Neuronal stem cell (in vitro differentiated cells): ENCODE measurements at regions not wholly inside any gene's neighbourhood (a gene's known extent, or its start where the extent isn't known, plus 50 kb on each side); places are given as distances from the start of the nearest gene placed in this dataset.

ENCODE experiments used
- DNase-seq: peaks from one replicate; pipeline ENCODE4 v3.0.0-alpha.2; 2013; ENCODE audit warnings: low spot score
- H2AFZ ChIP-seq: one replicate; pipeline ENCODE4 v1.6.1; 2013; ENCODE audit warnings: mild to moderate bottlenecking, low read length, inconsistent platforms
- H2AK5ac ChIP-seq: 2 replicates; pipeline ENCODE4 v1.6.1; 2013; ENCODE audit warnings: low read depth, mild to moderate bottlenecking, inconsistent platforms, low read length, moderate library complexity, mixed read lengths
- H2BK120ac ChIP-seq: 2 replicates; pipeline ENCODE4 v1.6.1; 2013; ENCODE audit warnings: low read depth, mild to moderate bottlenecking, inconsistent platforms, low read length, moderate library complexity, mixed read lengths
- H2BK12ac ChIP-seq: one replicate; pipeline ENCODE4 v1.6.1; 2013; ENCODE audit warnings: low read length, inconsistent platforms
- H2BK15ac ChIP-seq: 2 replicates; pipeline ENCODE4 v1.6.1; 2013; ENCODE audit warnings: mild to moderate bottlenecking, low read length, inconsistent platforms, mixed read lengths
- H2BK5ac ChIP-seq: one replicate; pipeline ENCODE4 v1.6.1; 2013; ENCODE audit warnings: inconsistent platforms, mild to moderate bottlenecking, low read length, moderate library complexity
- H3K14ac ChIP-seq: one replicate; pipeline ENCODE4 v1.6.1; 2013; ENCODE audit warnings: low read length, inconsistent platforms
- H3K18ac ChIP-seq: 2 replicates; pipeline ENCODE4 v1.6.1; 2013; ENCODE audit warnings: low read length, inconsistent platforms
- H3K23ac ChIP-seq: 2 replicates; pipeline ENCODE4 v1.6.1; 2013; ENCODE audit warnings: low read depth, mild to moderate bottlenecking, mixed read lengths, low read length, inconsistent platforms; ENCODE audit not compliant: poor library complexity
- H3K27ac ChIP-seq: replicated peaks from 3 replicates; pipeline ENCODE4 v1.5.1; 2013; ENCODE audit warnings: low read length, inconsistent platforms
- H3K27me3 ChIP-seq, 3 experiments: 2 replicates each; pipeline ENCODE4 v1.6.1; 2013; ENCODE audit warnings: low read length in 3 of 3, mild to moderate bottlenecking in 2 of 3, inconsistent platforms in 1 of 3, low read depth in 1 of 3, mixed read lengths in 1 of 3, moderate library complexity in 1 of 3; ENCODE audit not compliant: control insufficient read depth in 3 of 3, insufficient read depth in 3 of 3
- H3K36me3 ChIP-seq, 2 donors: replicated peaks in 1 of 2; 2 replicates each; pipeline ENCODE4 v1.6.1; 2013; ENCODE audit warnings: low read length in 2 of 2; ENCODE audit not compliant: control insufficient read depth in 2 of 2, insufficient read depth in 2 of 2
- H3K4ac ChIP-seq: 2 replicates; pipeline ENCODE4 v1.6.1; 2013; ENCODE audit warnings: inconsistent platforms, mild to moderate bottlenecking, low read length, moderate library complexity
- H3K4me1 ChIP-seq, 2 donors: 1 replicate in 1 of 2; 2 replicates in 1 of 2; pipeline ENCODE4 v1.6.1; 2013; ENCODE audit warnings: low read length in 2 of 2, low read depth in 1 of 2; ENCODE audit not compliant: control insufficient read depth in 2 of 2, insufficient read depth in 1 of 2
- H3K4me2 ChIP-seq: one replicate; pipeline ENCODE4 v1.6.1; 2013; ENCODE audit warnings: mild to moderate bottlenecking, low read length, inconsistent platforms; ENCODE audit not compliant: insufficient read depth, poor library complexity, severe bottlenecking
- H3K4me3 ChIP-seq, 2 donors: 2 replicates each; pipeline ENCODE4 v1.5.1; 2013; ENCODE audit warnings: low read length in 2 of 2, mild to moderate bottlenecking in 2 of 2, inconsistent platforms in 1 of 2, moderate library complexity in 1 of 2
- H3K79me1 ChIP-seq: one replicate; pipeline ENCODE4 v1.6.1; 2013; ENCODE audit warnings: low read depth, mild to moderate bottlenecking, inconsistent platforms, low read length, moderate library complexity
- H3K9ac ChIP-seq: one replicate; pipeline ENCODE4 v1.6.1; 2013; ENCODE audit warnings: mild to moderate bottlenecking, low read depth, low read length, inconsistent platforms; ENCODE audit not compliant: poor library complexity
- H3K9me3 ChIP-seq, 2 donors: replicated peaks in 1 of 2; 2 replicates each; pipeline versions ENCODE3 to v1.6.1; 2013; ENCODE audit warnings: low read length in 2 of 2, mild to moderate bottlenecking in 2 of 2, inconsistent platforms in 1 of 2, low read depth in 1 of 2, mixed read lengths in 1 of 2, moderate library complexity in 1 of 2; ENCODE audit not compliant: control insufficient read depth in 2 of 2, insufficient read depth in 1 of 2
- H4K8ac ChIP-seq: one replicate; pipeline ENCODE4 v1.6.1; 2013; ENCODE audit warnings: low read depth, mild to moderate bottlenecking, inconsistent platforms, low read length, moderate library complexity
- H4K91ac ChIP-seq: one replicate; pipeline ENCODE4 v1.6.1; 2013; ENCODE audit warnings: low read length, low read depth, mild to moderate bottlenecking, inconsistent platforms; ENCODE audit not compliant: poor library complexity
- WGBS, 2 donors: extraction: QIAGEN DNeasy Blood & Tissue Kit; methylation state at CpG; one replicate each; pipeline ENCODE4 v1.1.7; 2013; ENCODE audit warnings: missing lambda C conversion rate in 2 of 2, mixed read lengths in 1 of 2; ENCODE audit not compliant: insufficient read length in 2 of 2, insufficient replicate concordance in 1 of 2; ENCODE audit errors: extremely low coverage in 2 of 2; 5-methylcytosine and 5-hydroxymethylcytosine counted together

DNA sequence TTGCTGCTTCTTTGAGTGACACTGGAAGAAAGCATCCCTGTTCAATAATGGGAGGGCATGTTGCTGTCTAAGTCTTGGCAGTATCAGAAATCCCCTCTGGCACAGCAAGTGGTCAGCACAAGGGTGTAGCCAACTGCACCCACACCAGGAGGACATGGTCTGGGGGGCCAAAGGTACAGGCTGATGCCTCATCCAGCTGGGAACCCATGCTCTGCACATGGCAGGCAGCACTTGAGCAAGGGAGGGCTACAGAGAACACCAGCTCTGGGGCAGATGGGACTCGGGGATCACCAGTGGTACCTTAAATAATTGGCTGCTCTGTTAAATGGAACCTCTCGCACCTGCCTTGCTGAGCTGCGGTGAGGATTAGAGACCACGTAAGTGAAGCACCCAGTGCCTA lies 265.2 kb downstream of the SYK start:
- H3K4me1 ChIP-seq, result no peaks in the 10 kb centered on the region
- no peak overlapping the region for H3K4me2 ChIP-seq
- no peaks in the 10 kb centered on the region for H3K36me3 ChIP-seq
- H3K9ac ChIP-seq, result no peak overlapping the region
- H3K4ac ChIP-seq, result no peak overlapping the region
- no peak overlapping the region for H2BK15ac ChIP-seq
- H3K79me1 ChIP-seq, result no peaks in the 10 kb centered on the region
- H4K8ac ChIP-seq, result no peak overlapping the region
- H2BK12ac ChIP-seq, result no peak overlapping the region
- H3K14ac ChIP-seq, result no peak overlapping the region
- no peak overlapping the region for H2BK5ac ChIP-seq
- H2AK5ac ChIP-seq, result no peak overlapping the region
- H2AFZ ChIP-seq, result no peak overlapping the region
- H3K23ac ChIP-seq, result no peak overlapping the region
- no peak overlapping the region for H3K18ac ChIP-seq
- H2BK120ac ChIP-seq, result no peak overlapping the region
- H3K4me3 ChIP-seq, result no peak overlapping the region
- peaks cover 0 to 3% (median 0%) of the 10 kb centered on the region in 3 experiments for H3K27me3 ChIP-seq
- no CpG with 5 or more reads among the region's 4 CpGs for WGBS, 2 donors
- H3K27ac ChIP-seq, result no peak overlapping the region
- no peak for DNase-seq
- no peak overlapping the region for H4K91ac ChIP-seq
- peaks cover 0 to 2% of the 10 kb centered on the region in 2 donors for H3K9me3 ChIP-seq

DNA sequence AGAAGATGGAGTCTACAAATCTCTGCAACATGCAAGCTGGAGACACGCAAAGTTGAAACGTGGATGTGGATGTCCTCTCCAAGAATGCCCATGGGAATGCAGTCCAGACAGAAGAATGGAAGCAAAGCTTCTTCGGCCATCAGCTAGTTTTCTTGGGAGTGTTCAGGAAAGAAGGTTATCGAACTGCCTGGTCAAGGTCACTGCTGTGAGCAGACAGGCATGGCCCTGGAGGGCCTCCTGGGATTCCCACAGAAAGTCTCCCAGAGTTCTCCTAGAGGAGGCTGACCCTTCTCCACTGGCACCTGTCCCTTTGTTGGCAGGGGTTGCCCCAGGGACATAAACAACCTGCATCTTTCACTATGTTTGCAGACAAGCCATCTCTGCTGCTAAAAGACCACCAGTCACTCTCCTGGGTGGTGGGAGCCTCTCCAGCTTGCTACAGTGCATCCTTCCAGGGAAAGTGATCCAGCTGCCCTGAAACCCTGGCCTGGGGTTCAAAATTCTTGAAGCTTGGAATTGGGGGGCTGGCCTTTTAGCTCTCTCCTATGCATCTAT lies 265.8 kb downstream of the SYK start:
- H3K18ac ChIP-seq, result no peak overlapping the region
- no peaks in the 10 kb centered on the region for H3K79me1 ChIP-seq
- H2BK12ac ChIP-seq, result no peak overlapping the region
- H3K27me3 ChIP-seq, result peaks cover 0 to 3% (median 0%) of the 10 kb centered on the region in 3 experiments
- H3K4me1 ChIP-seq, result no peaks in the 10 kb centered on the region
- no peak overlapping the region for H3K4me3 ChIP-seq
- H2BK5ac ChIP-seq, result no peak overlapping the region
- no peaks in the 10 kb centered on the region for H3K36me3 ChIP-seq
- no peak overlapping the region for H2AFZ ChIP-seq
- H3K23ac ChIP-seq, result no peak overlapping the region
- no peak overlapping the region for H3K4ac ChIP-seq
- DNase-seq, result no peak
- no peak overlapping the region for H4K8ac ChIP-seq
- H4K91ac ChIP-seq, result no peak overlapping the region
- no peak overlapping the region for H3K27ac ChIP-seq
- no peak overlapping the region for H2AK5ac ChIP-seq
- no peak overlapping the region for H2BK15ac ChIP-seq
- H3K4me2 ChIP-seq, result no peak overlapping the region
- H3K9ac ChIP-seq, result no peak overlapping the region
- no peak overlapping the region for H3K14ac ChIP-seq
- H3K9me3 ChIP-seq, result peaks cover 0 to 2% of the 10 kb centered on the region in 2 donors
- no CpG with 5 or more reads among the region's 4 CpGs for WGBS, 2 donors
- H2BK120ac ChIP-seq, result no peak overlapping the region

DNA sequence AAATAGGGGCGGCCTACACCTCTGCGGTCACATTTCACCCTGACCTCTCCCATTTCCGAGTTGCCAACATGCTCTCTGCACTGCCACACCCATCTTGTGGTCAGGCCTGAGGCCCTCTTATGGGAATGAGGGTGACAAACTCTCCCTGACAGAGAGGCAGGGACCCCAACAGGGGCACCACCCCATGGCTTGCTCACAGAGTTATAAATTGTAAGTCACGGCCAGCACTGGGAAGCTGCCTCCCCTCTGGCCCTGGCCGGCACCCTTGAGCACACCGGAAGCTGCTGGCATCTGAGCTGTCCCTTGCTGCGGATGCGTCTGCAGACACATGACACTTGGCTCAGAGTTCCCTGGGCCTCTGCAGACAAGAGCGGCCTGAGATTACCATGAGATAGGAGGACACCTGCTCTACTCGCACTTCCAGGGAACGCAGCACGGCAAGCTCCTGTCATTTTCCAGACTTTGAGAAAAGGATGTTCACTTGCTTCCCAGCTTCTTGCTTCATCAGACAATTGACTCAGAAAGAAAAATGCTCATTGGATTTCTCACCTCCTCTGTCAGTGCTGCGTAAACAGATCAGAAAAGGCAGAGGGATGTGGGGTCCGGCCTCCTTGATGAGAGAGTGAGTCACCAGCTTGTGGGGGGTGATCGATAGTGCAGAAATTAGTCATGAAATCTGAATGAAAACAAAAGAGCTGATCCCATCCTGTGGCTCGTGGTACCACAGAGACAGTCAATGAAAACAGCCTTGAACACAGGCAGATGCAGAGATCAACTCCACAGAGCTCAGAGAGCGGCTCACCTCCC lies 269.8 kb downstream of the SYK start:
- no peak for DNase-seq
- no CpG with 5 or more reads among the region's 17 CpGs for WGBS, 2 donors
- H2BK120ac ChIP-seq, result no peak overlapping the region
- H3K27ac ChIP-seq, result no peak overlapping the region
- no peaks in the 10 kb centered on the region for H3K79me1 ChIP-seq
- peaks cover 0 to 3% (median 0%) of the 10 kb centered on the region in 3 experiments for H3K27me3 ChIP-seq
- H2BK5ac ChIP-seq, result no peak overlapping the region
- no peak overlapping the region for H3K4me2 ChIP-seq
- H3K4me3 ChIP-seq, result no peak overlapping the region
- H3K36me3 ChIP-seq, result no peaks in the 10 kb centered on the region
- no peak overlapping the region for H3K4ac ChIP-seq
- no peak overlapping the region for H3K9ac ChIP-seq
- no peak overlapping the region for H3K23ac ChIP-seq
- H3K18ac ChIP-seq, result no peak overlapping the region
- H3K14ac ChIP-seq, result no peak overlapping the region
- H2BK12ac ChIP-seq, result no peak overlapping the region
- no peak overlapping the region for H4K8ac ChIP-seq
- H2AFZ ChIP-seq, result peak overlapping the region; percentile 67
- H3K9me3 ChIP-seq, result no peaks in the 10 kb centered on the region
- H2BK15ac ChIP-seq, result no peak overlapping the region
- no peak overlapping the region for H4K91ac ChIP-seq
- peaks cover 0 to 2% of the 10 kb centered on the region in 2 donors for H3K4me1 ChIP-seq
- no peak overlapping the region for H2AK5ac ChIP-seq

DNA sequence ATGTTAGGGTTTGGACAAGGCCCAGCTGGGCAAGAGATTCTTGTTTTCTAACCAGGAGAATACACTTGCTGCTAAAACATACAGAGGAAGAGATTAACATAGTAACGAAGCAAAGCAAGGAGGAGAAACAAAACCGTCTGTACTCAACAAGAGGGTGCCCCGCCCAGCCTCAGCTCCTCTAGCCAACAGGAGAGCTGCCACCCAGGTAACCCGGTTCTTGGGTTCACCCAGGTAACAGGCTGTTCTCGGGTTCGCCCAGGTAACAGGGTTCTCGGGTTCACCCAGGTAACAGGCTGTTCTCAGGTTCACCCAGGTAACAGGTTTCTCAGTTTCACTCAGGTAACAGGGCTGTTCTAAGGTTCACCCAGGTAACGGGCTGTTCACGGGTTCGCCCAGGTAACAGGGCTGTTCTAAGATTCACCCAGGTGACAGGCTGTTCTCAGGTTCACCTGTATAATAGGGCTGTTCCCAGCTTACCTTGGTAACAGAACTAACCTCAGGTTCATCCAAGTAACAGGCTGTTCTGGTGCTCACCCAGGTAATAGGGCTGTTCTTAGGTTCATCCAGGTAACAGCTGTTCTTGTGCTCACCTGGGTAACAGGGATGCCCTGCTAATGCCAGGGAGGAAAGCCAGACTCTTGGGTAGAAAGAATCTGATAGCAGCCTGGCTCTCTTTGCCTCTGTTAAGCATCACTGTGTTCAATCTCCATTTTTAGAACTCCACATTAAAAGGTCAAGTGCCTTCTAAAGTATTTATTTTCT lies 271.6 kb downstream of the SYK start:
- H2AK5ac ChIP-seq, result no peak overlapping the region
- no peaks in the 10 kb centered on the region for H3K27me3 ChIP-seq
- H3K18ac ChIP-seq, result no peak overlapping the region
- no peak overlapping the region for H3K4me3 ChIP-seq
- H2BK120ac ChIP-seq, result no peak overlapping the region
- H3K4ac ChIP-seq, result no peak overlapping the region
- no CpG with 5 or more reads among the region's 10 CpGs for WGBS, 2 donors
- no peak for DNase-seq
- H3K36me3 ChIP-seq, result no peaks in the 10 kb centered on the region
- no peaks in the 10 kb centered on the region for H3K79me1 ChIP-seq
- H3K23ac ChIP-seq, result no peak overlapping the region
- H3K4me1 ChIP-seq, result peaks cover 0 to 2% of the 10 kb centered on the region in 2 donors
- H3K9ac ChIP-seq, result no peak overlapping the region
- no peak overlapping the region for H2BK5ac ChIP-seq
- no peaks in the 10 kb centered on the region for H3K9me3 ChIP-seq
- no peak overlapping the region for H3K14ac ChIP-seq
- no peak overlapping the region for H2BK15ac ChIP-seq
- no peak overlapping the region for H3K4me2 ChIP-seq
- no peak overlapping the region for H4K8ac ChIP-seq
- no peak overlapping the region for H3K27ac ChIP-seq
- H2BK12ac ChIP-seq, result no peak overlapping the region
- H2AFZ ChIP-seq, result no peak overlapping the region
- H4K91ac ChIP-seq, result no peak overlapping the region
